ENCODE measurements at regions not wholly inside any gene's neighbourhood (a gene's known extent, or its start where the extent isn't known, plus 50 kb on each side); places are given as distances from the start of the nearest gene placed in this dataset.

DNA sequence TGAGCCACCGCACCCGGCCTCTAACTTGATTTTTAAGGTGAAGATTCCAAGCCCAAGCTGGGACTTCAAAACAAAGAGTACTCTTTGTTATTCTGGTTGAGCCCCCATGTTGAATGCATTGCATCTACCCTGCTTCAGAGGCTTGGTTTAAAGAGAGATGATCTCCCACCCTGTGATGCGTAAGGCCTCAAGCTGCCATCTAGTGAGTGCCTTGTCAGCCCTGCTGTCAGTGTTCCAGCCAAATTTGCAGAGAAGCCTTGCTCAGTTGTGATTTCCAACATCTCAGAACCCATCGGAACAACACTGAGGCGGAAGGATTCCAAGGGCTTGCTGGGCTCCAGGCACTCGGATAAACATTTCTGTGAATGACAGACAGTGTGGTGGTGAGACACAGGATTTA, 210.7 kb upstream of the RGMA start:
- no peaks in the 10 kb centered on the region for H3K4me1 Mint-ChIP-seq
- ChIA-PET CTCF (no interaction called here), POLR2A (no interaction called here)
- H3K9me3 Mint-ChIP-seq, result peaks cover 0 to 3% (median 0%) of the 10 kb centered on the region in 3 donors
- Histone ChIP-seq H3K27me3 (replicated peaks in 1 of 2; ENCODE audit: control insufficient read depth in 2 of 2, extremely low read depth in 1 of 2, insufficient read depth in 2 of 2, low read length in 1 of 2) (no peaks in the 10 kb centered on the region), H3K36me3 (ENCODE audit: control insufficient read depth in 2 of 2, extremely low read depth in 1 of 2, insufficient read depth in 1 of 2, low read length in 1 of 2) (no peaks in the 10 kb centered on the region), H3K27ac (ENCODE audit: low read length) (no peak overlapping the region), H3K4me3 (ENCODE audit: control insufficient read depth in 1 of 2, extremely low read depth in 1 of 2, low read length in 1 of 2) (no peak overlapping the region), H3K4me1 (ENCODE audit: control insufficient read depth in 1 of 2, extremely low read depth in 1 of 2, insufficient read depth in 2 of 2, low read length in 2 of 2) (no peaks in the 10 kb centered on the region), H3K9me3 (no peaks in the 10 kb centered on the region)
- no peak overlapping the region for H3K4me3 Mint-ChIP-seq
- ATAC-seq (replicated peaks in 1 of 4) (peak in 1 of 4 experiments; percentile 5), DNase-seq (no peak)
- H3K27ac Mint-ChIP-seq, result no peak overlapping the region
- H3K27me3 Mint-ChIP-seq, result peaks cover 1 to 4% of the 10 kb centered on the region in 2 donors
- no peaks in the 10 kb centered on the region for H3K36me3 Mint-ChIP-seq
- WGBS (ENCODE audit: insufficient coverage), result 90% methylated on average over 5 of the region's 6 CpGs

DNA sequence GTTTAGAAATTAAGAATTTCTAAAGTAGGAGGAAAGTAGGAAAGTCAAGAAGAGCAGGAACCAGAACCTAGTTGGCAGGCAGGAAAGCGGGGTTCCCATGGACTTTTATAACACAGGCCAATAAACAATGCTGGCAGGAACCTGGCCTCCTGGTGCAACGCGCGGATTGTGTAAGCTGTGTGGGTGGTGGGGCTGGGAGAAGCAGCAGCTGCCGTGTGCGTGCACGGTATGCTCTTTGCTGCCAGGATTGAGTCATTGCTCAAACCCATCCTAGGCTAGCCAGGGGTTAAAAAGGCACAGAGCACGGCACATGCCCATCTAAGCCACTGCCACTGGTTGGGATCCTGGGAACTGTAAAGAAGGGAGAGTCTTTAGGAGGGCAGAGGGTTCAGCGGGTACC, 209.9 kb upstream of the RGMA start:
- Mint-ChIP-seq H3K9me3 (peaks cover 0 to 3% (median 0%) of the 10 kb centered on the region in 3 donors), H3K4me3 (no peak overlapping the region), H3K4me1 (no peaks in the 10 kb centered on the region), H3K27ac (no peak overlapping the region), H3K36me3 (no peaks in the 10 kb centered on the region), H3K27me3 (peaks cover 0 to 4% of the 10 kb centered on the region in 2 donors)
- Histone ChIP-seq H3K27me3 (replicated peaks in 1 of 2; ENCODE audit: control insufficient read depth in 2 of 2, extremely low read depth in 1 of 2, insufficient read depth in 2 of 2, low read length in 1 of 2) (no peaks in the 10 kb centered on the region), H3K4me3 (ENCODE audit: control insufficient read depth in 1 of 2, extremely low read depth in 1 of 2, low read length in 1 of 2) (no peak overlapping the region), H3K27ac (ENCODE audit: low read length) (no peak overlapping the region), H3K36me3 (ENCODE audit: control insufficient read depth in 2 of 2, extremely low read depth in 1 of 2, insufficient read depth in 1 of 2, low read length in 1 of 2) (no peaks in the 10 kb centered on the region), H3K9me3 (no peaks in the 10 kb centered on the region), H3K4me1 (ENCODE audit: control insufficient read depth in 1 of 2, extremely low read depth in 1 of 2, insufficient read depth in 2 of 2, low read length in 2 of 2) (no peaks in the 10 kb centered on the region)
- no peak for ATAC-seq (replicated peaks in 1 of 4)
- POLR2A ChIA-PET, result no interaction called here
- no peak for DNase-seq
- CTCF ChIA-PET, result no interaction called here
- WGBS (ENCODE audit: insufficient coverage), result 75% methylated on average over 3 of the region's 9 CpGs

DNA sequence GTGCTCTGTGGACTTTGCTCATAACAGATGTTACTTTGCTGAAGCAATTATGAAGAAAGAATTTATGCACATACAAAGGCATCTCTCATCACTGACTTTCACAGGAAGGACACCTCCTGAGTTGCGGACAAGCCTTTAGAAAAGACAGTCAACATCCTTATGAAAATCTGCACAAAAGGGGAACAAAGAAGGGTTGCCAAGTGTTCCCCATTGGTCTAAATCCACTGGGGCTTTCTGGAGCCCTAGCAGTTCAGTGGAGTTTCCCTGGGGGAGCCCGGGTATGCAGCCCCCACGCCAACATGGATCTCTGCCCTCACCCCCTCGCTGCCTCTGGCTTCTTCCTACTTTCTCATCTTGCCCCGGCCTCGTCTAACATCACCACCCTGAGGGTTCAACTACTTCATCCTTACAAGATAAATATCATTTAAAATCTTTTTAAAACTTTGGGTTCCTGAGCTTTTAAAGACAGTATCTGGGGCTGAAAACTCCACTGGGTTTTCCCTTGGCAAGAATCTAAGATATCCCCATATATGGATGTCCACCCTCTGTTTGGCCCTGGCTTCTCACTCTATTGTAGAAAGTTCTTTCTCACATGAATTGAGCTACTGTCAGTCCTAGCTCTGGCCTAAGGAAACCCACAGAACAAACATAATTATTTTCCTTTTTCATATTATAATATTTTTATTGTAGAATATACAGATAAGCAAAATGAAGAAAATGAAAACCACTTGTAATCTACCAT, 207.9 kb upstream of the RGMA start:
- no peak overlapping the region for H3K27ac ChIP-seq (ENCODE audit: low read length)
- Mint-ChIP-seq H3K36me3 (no peaks in the 10 kb centered on the region), H3K4me3 (no peak overlapping the region), H3K9me3 (peaks cover 0 to 3% (median 0%) of the 10 kb centered on the region in 3 donors), H3K27me3 (peaks cover 0 to 7% of the 10 kb centered on the region in 2 donors), H3K27ac (no peak overlapping the region), H3K4me1 (no peaks in the 10 kb centered on the region)
- ChIA-PET POLR2A (no interaction called here), CTCF (interaction anchor here in 1 of 2 donors (0.8 kb wide), 1 partner anchor 9 kb away, joined by 7 read pairs; no protein-coding TSS in a partner anchor)
- H3K4me1 ChIP-seq (ENCODE audit: control insufficient read depth in 1 of 2, extremely low read depth in 1 of 2, insufficient read depth in 2 of 2, low read length in 2 of 2), result no peaks in the 10 kb centered on the region
- H3K4me3 ChIP-seq (ENCODE audit: control insufficient read depth in 1 of 2, extremely low read depth in 1 of 2, low read length in 1 of 2), result no peak overlapping the region
- 52% methylated on average over 2 of the region's 6 CpGs for WGBS (ENCODE audit: insufficient coverage)
- ATAC-seq (replicated peaks in 1 of 4) (no peak), DNase-seq (no peak)
- peaks cover 0 to 3% of the 10 kb centered on the region in 2 experiments for H3K27me3 ChIP-seq (replicated peaks in 1 of 2; ENCODE audit: control insufficient read depth in 2 of 2, extremely low read depth in 1 of 2, insufficient read depth in 2 of 2, low read length in 1 of 2)
- no peaks in the 10 kb centered on the region for H3K36me3 ChIP-seq (ENCODE audit: control insufficient read depth in 2 of 2, extremely low read depth in 1 of 2, insufficient read depth in 1 of 2, low read length in 1 of 2)
- H3K9me3 ChIP-seq, result no peaks in the 10 kb centered on the region

DNA sequence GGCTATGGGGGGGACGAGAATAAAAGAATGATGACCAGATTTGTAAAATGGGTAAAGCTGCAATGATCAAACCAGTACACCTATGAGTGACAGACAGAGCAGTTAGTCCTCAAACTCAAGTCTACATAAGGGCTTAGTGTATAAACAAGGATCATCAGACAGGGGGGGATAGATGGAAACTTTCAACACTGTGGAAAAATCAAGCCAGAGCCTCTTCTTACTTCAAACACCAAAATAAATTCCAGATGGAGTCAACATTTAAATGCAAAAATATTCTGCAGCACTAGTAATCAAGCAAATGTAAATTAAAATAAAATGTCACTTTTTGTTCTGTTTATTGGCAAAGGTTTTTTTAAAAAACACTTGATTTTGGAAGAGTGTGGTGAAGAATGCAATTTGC, 205.9 kb upstream of the RGMA start:
- H3K36me3 ChIP-seq (ENCODE audit: control insufficient read depth in 2 of 2, extremely low read depth in 1 of 2, insufficient read depth in 1 of 2, low read length in 1 of 2), result no peaks in the 10 kb centered on the region
- CTCF ChIA-PET, result no interaction called here
- WGBS (ENCODE audit: insufficient coverage), result no CpG with 5 or more reads among the region's 1 CpG

DNA sequence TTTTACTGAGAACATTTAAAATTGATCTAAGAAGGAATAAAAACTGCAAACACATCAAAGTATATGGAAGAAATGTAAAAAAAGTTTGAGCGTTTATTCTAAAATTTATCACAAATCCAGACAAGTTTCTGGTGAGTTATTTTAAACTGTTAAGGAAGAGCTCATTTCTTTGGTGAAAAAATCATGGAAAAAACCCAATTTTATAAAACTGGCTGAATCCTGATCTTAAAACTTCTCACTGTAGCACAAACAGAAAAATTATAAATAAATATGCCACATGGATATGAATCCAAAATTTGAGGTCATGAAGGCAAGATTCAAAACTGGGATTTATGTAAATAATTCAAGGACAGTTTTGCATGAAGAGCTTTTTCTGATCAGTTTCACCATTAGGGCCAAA, 205.1 kb upstream of the RGMA start:
- peaks cover 8 to 23% of the 10 kb centered on the region in 2 donors for H3K27me3 Mint-ChIP-seq
- Histone ChIP-seq H3K4me1 (ENCODE audit: control insufficient read depth in 1 of 2, extremely low read depth in 1 of 2, insufficient read depth in 2 of 2, low read length in 2 of 2) (no peaks in the 10 kb centered on the region), H3K4me3 (ENCODE audit: control insufficient read depth in 1 of 2, extremely low read depth in 1 of 2, low read length in 1 of 2) (no peak overlapping the region), H3K27ac (ENCODE audit: low read length) (no peak overlapping the region), H3K27me3 (replicated peaks in 1 of 2; ENCODE audit: control insufficient read depth in 2 of 2, extremely low read depth in 1 of 2, insufficient read depth in 2 of 2, low read length in 1 of 2) (peaks cover 0 to 7% of the 10 kb centered on the region in 2 experiments), H3K36me3 (ENCODE audit: control insufficient read depth in 2 of 2, extremely low read depth in 1 of 2, insufficient read depth in 1 of 2, low read length in 1 of 2) (no peaks in the 10 kb centered on the region), H3K9me3 (no peaks in the 10 kb centered on the region)
- no peaks in the 10 kb centered on the region for H3K36me3 Mint-ChIP-seq
- WGBS (ENCODE audit: insufficient coverage), result no CpG with 5 or more reads among the region's 1 CpG
- peaks cover 0 to 2% (median 2%) of the 10 kb centered on the region in 3 donors for H3K4me1 Mint-ChIP-seq
- no peak overlapping the region for H3K4me3 Mint-ChIP-seq
- no peak for DNase-seq
- no peak overlapping the region for H3K27ac Mint-ChIP-seq
- H3K9me3 Mint-ChIP-seq, result no peaks in the 10 kb centered on the region
- CTCF ChIA-PET, result no interaction called here
- POLR2A ChIA-PET, result no interaction called here
- ATAC-seq (replicated peaks in 1 of 4), result no peak

More for the DNA sequence above, 205.9 kb upstream of the RGMA start:
- no peak overlapping the region for H3K27ac ChIP-seq (ENCODE audit: low read length)
- POLR2A ChIA-PET, result interaction anchor here in 1 of 2 donors (0.6 kb wide), 1 partner anchor 131 kb away, joined by 3 read pairs; no protein-coding TSS in a partner anchor
- no peak for DNase-seq
- Mint-ChIP-seq H3K4me3 (no peak overlapping the region), H3K36me3 (no peaks in the 10 kb centered on the region), H3K9me3 (no peaks in the 10 kb centered on the region), H3K27me3 (peaks cover 8 to 19% of the 10 kb centered on the region in 2 donors), H3K4me1 (peaks cover 0 to 2% (median 1%) of the 10 kb centered on the region in 3 donors), H3K27ac (no peak overlapping the region)
- no peak overlapping the region for H3K4me3 ChIP-seq (ENCODE audit: control insufficient read depth in 1 of 2, extremely low read depth in 1 of 2, low read length in 1 of 2)
- peaks cover 0 to 3% of the 10 kb centered on the region in 2 experiments for H3K27me3 ChIP-seq (replicated peaks in 1 of 2; ENCODE audit: control insufficient read depth in 2 of 2, extremely low read depth in 1 of 2, insufficient read depth in 2 of 2, low read length in 1 of 2)
- no peak for ATAC-seq (replicated peaks in 1 of 4)
- no peaks in the 10 kb centered on the region for H3K9me3 ChIP-seq
- no peaks in the 10 kb centered on the region for H3K4me1 ChIP-seq (ENCODE audit: control insufficient read depth in 1 of 2, extremely low read depth in 1 of 2, insufficient read depth in 2 of 2, low read length in 2 of 2)

DNA sequence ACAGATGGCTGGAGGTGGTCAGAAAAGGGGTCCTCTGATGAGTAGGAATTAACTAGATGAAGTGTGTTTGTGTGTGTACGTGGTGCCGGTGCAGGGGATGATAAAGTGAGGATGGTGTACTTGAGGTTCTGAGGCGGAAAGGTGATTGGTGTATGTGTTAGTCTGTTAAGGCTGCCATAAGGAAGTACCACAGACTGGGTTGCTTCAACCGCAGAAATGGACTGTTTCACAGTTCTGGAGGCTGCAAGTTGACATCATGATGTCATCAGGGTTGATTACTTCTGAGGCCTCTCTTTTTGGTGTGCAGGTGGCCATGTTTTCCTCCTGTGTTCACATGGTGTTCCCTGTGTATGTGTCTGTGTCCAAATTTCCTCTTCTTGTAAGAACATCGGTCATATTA, 202.4 kb upstream of the RGMA start:
- H3K27ac Mint-ChIP-seq, result no peak overlapping the region
- Histone ChIP-seq H3K27me3 (replicated peaks in 1 of 2; ENCODE audit: control insufficient read depth in 2 of 2, extremely low read depth in 1 of 2, insufficient read depth in 2 of 2, low read length in 1 of 2) (peaks cover 0 to 15% of the 10 kb centered on the region in 2 experiments), H3K4me3 (ENCODE audit: control insufficient read depth in 1 of 2, extremely low read depth in 1 of 2, low read length in 1 of 2) (no peak overlapping the region), H3K9me3 (no peaks in the 10 kb centered on the region), H3K36me3 (ENCODE audit: control insufficient read depth in 2 of 2, extremely low read depth in 1 of 2, insufficient read depth in 1 of 2, low read length in 1 of 2) (no peaks in the 10 kb centered on the region), H3K4me1 (ENCODE audit: control insufficient read depth in 1 of 2, extremely low read depth in 1 of 2, insufficient read depth in 2 of 2, low read length in 2 of 2) (no peaks in the 10 kb centered on the region), H3K27ac (ENCODE audit: low read length) (no peak overlapping the region)
- no peak overlapping the region for H3K4me3 Mint-ChIP-seq
- peaks cover 0 to 2% (median 2%) of the 10 kb centered on the region in 3 donors for H3K4me1 Mint-ChIP-seq
- no CpG with 5 or more reads among the region's 5 CpGs for WGBS (ENCODE audit: insufficient coverage)
- H3K9me3 Mint-ChIP-seq, result no peaks in the 10 kb centered on the region
- no peaks in the 10 kb centered on the region for H3K36me3 Mint-ChIP-seq
- DNase-seq, result no peak
- no peak for ATAC-seq (replicated peaks in 1 of 4)
- ChIA-PET CTCF (no interaction called here), POLR2A (no interaction called here)
- H3K27me3 Mint-ChIP-seq, result peaks cover 11 to 29% of the 10 kb centered on the region in 2 donors

Measured in T-cell (primary cell).